ENCODE measurements at regions not wholly inside any gene's neighbourhood (a gene's known extent, or its start where the extent isn't known, plus 50 kb on each side); places are given as distances from the start of the nearest gene placed in this dataset.

- Histone ChIP-seq H3K36me3 (ENCODE audit: insufficient read depth, low read length) (no peaks in the 10 kb centered on the region), H3K4me3 (ENCODE audit: low read length) (no peak overlapping the region), H3K9me3 (ENCODE audit: control insufficient read depth in 1 of 2, insufficient read depth in 1 of 2, low read length in 2 of 2) (peaks cover 0 to 4% of the 10 kb centered on the region in 2 experiments), H3K4me1 (ENCODE audit: insufficient read depth, low read length) (no peaks in the 10 kb centered on the region), H3K27ac (ENCODE audit: low read depth in 1 of 2, low read length in 2 of 2) (no peak overlapping the region), H3K27me3 (ENCODE audit: control insufficient read depth in 1 of 2, insufficient read depth in 2 of 2, low read length in 2 of 2) (no peaks in the 10 kb centered on the region)
- intact Hi-C loops (cut with DNase I, micrococcal nuclease), result no loop called here
- no peaks in the 10 kb centered on the region for H3K9me3 Mint-ChIP-seq
- no peak overlapping the region for H3K4me3 Mint-ChIP-seq
- no peak for TF ChIP-seq CTCF (IDR thresholded peaks at IDR 0.05)
- ATAC-seq (ENCODE audit: poor library complexity) (no peak), DNase-seq (no peak)
- CTCF ChIA-PET, result no interaction called here
- H3K36me3 Mint-ChIP-seq (ENCODE audit: low read depth), result no peaks in the 10 kb centered on the region
- no peaks in the 10 kb centered on the region for H3K27me3 Mint-ChIP-seq
- H3K27ac Mint-ChIP-seq, result no peak overlapping the region
- POLR2A ChIA-PET, result no interaction called here
- no peaks in the 10 kb centered on the region for H3K4me1 Mint-ChIP-seq (ENCODE audit: low read depth)
Observed at GRCh38 chr2:16402891-16403290, 262.7 kb downstream of the CYRIA start.

GRCh38 chr2:16401761-16402300 lies 263.8 kb downstream of the CYRIA start:
- no peak overlapping the region for H3K27ac Mint-ChIP-seq
- POLR2A ChIA-PET, result no interaction called here
- CTCF ChIA-PET, result no interaction called here
- H3K36me3 ChIP-seq (ENCODE audit: insufficient read depth, low read length), result no peaks in the 10 kb centered on the region
- H3K27ac ChIP-seq (ENCODE audit: low read depth in 1 of 2, low read length in 2 of 2), result no peak overlapping the region
- intact Hi-C loops (cut with DNase I, micrococcal nuclease), result no loop called here
- ATAC-seq (ENCODE audit: poor library complexity) (no peak), DNase-seq (no peak)
- no peaks in the 10 kb centered on the region for H3K4me1 ChIP-seq (ENCODE audit: insufficient read depth, low read length)
- no peak overlapping the region for H3K4me3 Mint-ChIP-seq
- H3K9me3 Mint-ChIP-seq, result peaks cover 2% of the 10 kb centered on the region
- H3K4me1 Mint-ChIP-seq (ENCODE audit: low read depth), result no peaks in the 10 kb centered on the region
- peaks cover 0 to 3% of the 10 kb centered on the region in 2 experiments for H3K9me3 ChIP-seq (ENCODE audit: control insufficient read depth in 1 of 2, insufficient read depth in 1 of 2, low read length in 2 of 2)
- no peak for TF ChIP-seq CTCF (IDR thresholded peaks at IDR 0.05)
- H3K27me3 ChIP-seq (ENCODE audit: control insufficient read depth in 1 of 2, insufficient read depth in 2 of 2, low read length in 2 of 2), result no peaks in the 10 kb centered on the region
- H3K36me3 Mint-ChIP-seq (ENCODE audit: low read depth), result no peaks in the 10 kb centered on the region
- H3K27me3 Mint-ChIP-seq, result no peaks in the 10 kb centered on the region
- H3K4me3 ChIP-seq (ENCODE audit: low read length), result no peak overlapping the region

- Mint-ChIP-seq H3K36me3 (ENCODE audit: low read depth) (no peaks in the 10 kb centered on the region), H3K4me3 (no peak overlapping the region), H3K4me1 (ENCODE audit: low read depth) (no peaks in the 10 kb centered on the region), H3K27me3 (no peaks in the 10 kb centered on the region), H3K27ac (no peak overlapping the region), H3K9me3 (peaks cover 2% of the 10 kb centered on the region)
- Histone ChIP-seq H3K36me3 (ENCODE audit: insufficient read depth, low read length) (no peaks in the 10 kb centered on the region), H3K4me3 (ENCODE audit: low read length) (no peak overlapping the region), H3K27ac (ENCODE audit: low read depth in 1 of 2, low read length in 2 of 2) (no peak overlapping the region), H3K27me3 (ENCODE audit: control insufficient read depth in 1 of 2, insufficient read depth in 2 of 2, low read length in 2 of 2) (no peaks in the 10 kb centered on the region), H3K4me1 (ENCODE audit: insufficient read depth, low read length) (no peaks in the 10 kb centered on the region), H3K9me3 (ENCODE audit: control insufficient read depth in 1 of 2, insufficient read depth in 1 of 2, low read length in 2 of 2) (peaks cover 0 to 9% of the 10 kb centered on the region in 2 experiments)
- CTCF ChIA-PET, result interaction anchor here (1.9 kb wide), 1 partner anchor 10 kb away, joined by 5 read pairs; no protein-coding TSS in a partner anchor
- ATAC-seq (ENCODE audit: poor library complexity) (no peak), DNase-seq (no peak)
- intact Hi-C loops (cut with DNase I, micrococcal nuclease), result no loop called here
- TF ChIP-seq CTCF (IDR thresholded peaks at IDR 0.05), result no peak
- POLR2A ChIA-PET, result no interaction called here
Observed at GRCh38 chr2:16400127-16400623, 265.5 kb downstream of the CYRIA start.
